ENCODE measurements at regions not wholly inside any gene's neighbourhood (a gene's known extent, or its start where the extent isn't known, plus 50 kb on each side); places are given as distances from the start of the nearest gene placed in this dataset.

DNA sequence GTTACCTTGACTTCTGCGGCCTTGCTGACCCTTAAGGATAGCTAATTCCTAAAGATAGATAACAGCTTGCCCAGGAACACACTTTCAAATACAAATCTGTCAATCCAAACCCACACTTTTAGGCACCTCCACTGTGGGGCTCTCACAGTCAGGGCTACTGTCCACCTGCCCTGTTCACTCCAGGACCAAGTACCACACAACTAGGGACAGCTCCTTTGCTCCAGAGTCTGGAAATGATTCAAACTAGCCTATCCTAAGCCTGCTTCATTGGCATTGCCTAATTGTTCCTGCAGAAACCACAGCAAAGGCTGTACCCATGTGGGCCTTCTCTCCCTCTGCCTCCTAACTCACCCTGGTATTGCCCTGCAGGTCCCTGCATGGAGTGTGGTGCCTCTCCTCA, 538.9 kb upstream of the IGFBP3 start:
- no peak overlapping the region for H3K4me3 ChIP-seq
- WGBS, 2 donors, result 91 to 94% methylated on average over 1 of the region's 1 CpG
- no peak overlapping the region for H3K27ac ChIP-seq
- H3K4me1 ChIP-seq, result no peaks in the 10 kb centered on the region
- no peaks in the 10 kb centered on the region for H3K27me3 ChIP-seq
- TF ChIP-seq POLR2A (IDR thresholded peaks at IDR 0.05), result no peak
- TF ChIP-seq, protein P1, sequence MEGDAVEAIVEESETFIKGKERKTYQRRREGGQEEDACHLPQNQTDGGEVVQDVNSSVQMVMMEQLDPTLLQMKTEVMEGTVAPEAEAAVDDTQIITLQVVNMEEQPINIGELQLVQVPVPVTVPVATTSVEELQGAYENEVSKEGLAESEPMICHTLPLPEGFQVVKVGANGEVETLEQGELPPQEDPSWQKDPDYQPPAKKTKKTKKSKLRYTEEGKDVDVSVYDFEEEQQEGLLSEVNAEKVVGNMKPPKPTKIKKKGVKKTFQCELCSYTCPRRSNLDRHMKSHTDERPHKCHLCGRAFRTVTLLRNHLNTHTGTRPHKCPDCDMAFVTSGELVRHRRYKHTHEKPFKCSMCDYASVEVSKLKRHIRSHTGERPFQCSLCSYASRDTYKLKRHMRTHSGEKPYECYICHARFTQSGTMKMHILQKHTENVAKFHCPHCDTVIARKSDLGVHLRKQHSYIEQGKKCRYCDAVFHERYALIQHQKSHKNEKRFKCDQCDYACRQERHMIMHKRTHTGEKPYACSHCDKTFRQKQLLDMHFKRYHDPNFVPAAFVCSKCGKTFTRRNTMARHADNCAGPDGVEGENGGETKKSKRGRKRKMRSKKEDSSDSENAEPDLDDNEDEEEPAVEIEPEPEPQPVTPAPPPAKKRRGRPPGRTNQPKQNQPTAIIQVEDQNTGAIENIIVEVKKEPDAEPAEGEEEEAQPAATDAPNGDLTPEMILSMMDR (IDR thresholded peaks at IDR 0.05), result no peak
- no peak for ATAC-seq
- no peak for DNase-seq
- no peaks in the 10 kb centered on the region for H3K36me3 ChIP-seq (replicated peaks in 1 of 2; ENCODE audit: insufficient read depth in 1 of 2, low read depth in 2 of 2)
- intact Hi-C loops (cut with DNase I), result no loop called here
- peaks cover 0 to 9% (median 0%) of the 10 kb centered on the region in 3 donors for H3K9me3 ChIP-seq

DNA sequence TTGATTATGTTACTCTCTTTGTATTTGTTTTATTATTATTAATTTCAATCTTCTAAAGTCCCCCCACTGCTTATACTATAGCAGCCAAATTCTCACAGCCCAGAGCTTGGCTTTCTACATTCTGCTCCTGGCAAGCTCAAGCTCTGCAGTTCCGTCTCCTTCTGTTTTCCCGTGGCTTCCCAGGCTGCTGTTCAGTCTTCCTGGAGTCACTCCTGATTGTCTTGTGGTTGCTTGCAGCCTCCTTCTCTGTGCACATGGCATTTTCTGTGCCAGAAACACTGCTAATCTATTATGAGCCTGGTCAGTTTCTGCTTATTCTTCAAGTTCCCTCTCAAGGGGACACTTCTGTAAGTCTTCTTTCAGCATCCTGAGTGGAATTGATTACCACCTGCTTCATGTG, 533.7 kb upstream of the IGFBP3 start:
- Histone ChIP-seq H3K27me3 (no peaks in the 10 kb centered on the region), H3K4me3 (no peak overlapping the region), H3K9me3 (no peaks in the 10 kb centered on the region), H3K4me1 (no peaks in the 10 kb centered on the region), H3K27ac (no peak overlapping the region), H3K36me3 (replicated peaks in 1 of 2; ENCODE audit: insufficient read depth in 1 of 2, low read depth in 2 of 2) (no peaks in the 10 kb centered on the region)
- peak in 1 of 4 donors; percentile 5 for DNase-seq
- 53 to 64% methylated on average over 2 of the region's 2 CpGs for WGBS, 2 donors
- ATAC-seq, result no peak
- intact Hi-C loops (cut with DNase I), result no loop called here
- TF ChIP-seq POLR2A (IDR thresholded peaks at IDR 0.05), result no peak
- TF ChIP-seq, protein P1 (IDR thresholded peaks at IDR 0.05), result no peak

DNA sequence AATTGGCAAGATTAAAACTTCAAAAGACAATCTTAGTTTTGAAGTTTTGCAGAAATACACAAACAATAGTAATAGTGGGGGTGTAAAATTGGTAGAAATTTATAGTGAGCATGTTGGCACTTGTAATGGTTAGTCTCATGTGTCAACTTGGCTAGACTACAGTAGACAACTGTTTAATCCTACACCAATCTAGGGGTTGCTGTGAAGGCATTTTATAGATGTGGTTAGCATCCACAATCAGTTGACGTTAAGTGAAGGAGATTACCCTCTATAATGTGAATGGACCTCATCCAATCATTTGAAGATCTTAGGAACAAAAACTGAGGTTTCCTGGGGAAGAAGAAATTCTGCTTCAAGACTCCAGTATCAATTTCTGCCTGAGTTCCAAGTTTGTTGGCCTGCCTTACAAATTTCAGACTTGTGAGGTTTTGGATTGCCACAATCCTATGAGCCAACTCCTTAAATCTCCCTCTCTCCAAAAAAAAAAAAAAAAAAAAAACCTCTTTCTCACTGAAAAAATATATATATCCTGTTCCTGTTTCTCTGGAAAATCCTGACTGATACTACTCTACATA, 531.6 kb upstream of the IGFBP3 start:
- Histone ChIP-seq H3K4me3 (no peak overlapping the region), H3K27me3 (no peaks in the 10 kb centered on the region), H3K9me3 (no peaks in the 10 kb centered on the region), H3K27ac (no peak overlapping the region), H3K36me3 (replicated peaks in 1 of 2; ENCODE audit: insufficient read depth in 1 of 2, low read depth in 2 of 2) (no peaks in the 10 kb centered on the region), H3K4me1 (no peaks in the 10 kb centered on the region)
- DNase-seq, result no peak
- intact Hi-C loops (cut with DNase I), result no loop called here
- 71 to 94% methylated on average over 1 of the region's 1 CpG for WGBS, 2 donors
- TF ChIP-seq, protein P1 (IDR thresholded peaks at IDR 0.05), result no peak
- no peak for TF ChIP-seq POLR2A (IDR thresholded peaks at IDR 0.05)
- ATAC-seq, result no peak

DNA sequence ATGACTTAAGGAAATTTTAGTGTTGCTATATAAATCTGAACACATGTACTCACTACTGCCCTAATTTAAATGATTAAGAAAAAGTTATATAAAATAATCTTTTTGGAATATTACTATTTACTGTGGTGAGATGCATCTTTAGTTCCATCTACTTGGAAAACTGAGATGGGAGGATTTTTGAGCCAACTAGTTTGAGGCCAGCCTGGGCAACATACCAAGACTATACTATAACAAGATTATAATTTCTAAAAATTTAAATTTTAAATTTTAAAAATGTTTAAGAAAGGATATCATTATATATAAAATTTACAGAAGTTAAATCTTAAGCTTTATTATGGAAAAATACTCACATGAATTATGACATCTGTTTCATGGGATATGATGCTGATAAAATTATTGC, 530.8 kb upstream of the IGFBP3 start:
- Histone ChIP-seq H3K4me1 (no peaks in the 10 kb centered on the region), H3K4me3 (no peak overlapping the region), H3K27me3 (no peaks in the 10 kb centered on the region), H3K36me3 (replicated peaks in 1 of 2; ENCODE audit: insufficient read depth in 1 of 2, low read depth in 2 of 2) (no peaks in the 10 kb centered on the region), H3K9me3 (no peaks in the 10 kb centered on the region), H3K27ac (no peak overlapping the region)
- DNase-seq, result no peak
- ATAC-seq, result no peak
- intact Hi-C loops (cut with DNase I), result no loop called here
- TF ChIP-seq POLR2A (IDR thresholded peaks at IDR 0.05), result no peak
- TF ChIP-seq, protein P1 (IDR thresholded peaks at IDR 0.05), result no peak

DNA sequence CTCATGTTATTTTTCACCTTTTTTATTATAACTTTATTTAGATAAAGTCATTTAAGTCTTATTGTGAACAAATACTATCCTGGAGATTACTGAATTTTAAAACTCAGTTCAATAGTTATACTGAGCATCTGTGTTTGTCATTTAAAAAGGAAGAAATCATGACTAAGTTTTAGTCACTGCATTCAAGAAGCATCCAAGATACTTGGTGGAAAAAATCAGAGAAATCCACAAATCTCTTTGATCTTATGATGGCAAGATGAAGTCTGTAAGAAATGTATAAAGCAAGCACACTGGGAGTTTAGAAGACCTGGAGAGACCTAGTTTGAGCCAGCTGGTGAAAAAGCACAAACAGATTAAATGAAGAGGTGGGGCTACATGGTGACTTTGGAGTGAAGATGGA, 529.8 kb upstream of the IGFBP3 start:
- H3K9me3 ChIP-seq, result no peaks in the 10 kb centered on the region
- intact Hi-C loops (cut with DNase I), result no loop called here
- no peak overlapping the region for H3K27ac ChIP-seq
- no peaks in the 10 kb centered on the region for H3K36me3 ChIP-seq (replicated peaks in 1 of 2; ENCODE audit: insufficient read depth in 1 of 2, low read depth in 2 of 2)
- H3K4me3 ChIP-seq, result no peak overlapping the region
- ATAC-seq (no peak), DNase-seq (no peak)
- H3K27me3 ChIP-seq, result no peaks in the 10 kb centered on the region
- TF ChIP-seq, protein P1 (IDR thresholded peaks at IDR 0.05), result no peak
- no peak for TF ChIP-seq POLR2A (IDR thresholded peaks at IDR 0.05)
- H3K4me1 ChIP-seq, result no peaks in the 10 kb centered on the region
